Neural progenitor cell (in vitro differentiated cells): ENCODE measurements at regions not wholly inside any gene's neighbourhood (a gene's known extent, or its start where the extent isn't known, plus 50 kb on each side); places are given as distances from the start of the nearest gene placed in this dataset.

Experiments
- CTCF ChIP-seq: fragments of 200-600 bp; sonication (generic); IDR thresholded peaks from 2 replicates; pipeline ENCODE4 v1.5.1; 2017; ENCODE audit warnings: antibody characterized with exemption, mild to moderate bottlenecking
- EZH2 ChIP-seq: fragments of 200-600 bp; sonication (generic); IDR thresholded peaks from 2 replicates; pipeline ENCODE4 v1.6.1; 2017; ENCODE audit warnings: antibody characterized with exemption, mild to moderate bottlenecking, moderate library complexity
- EZH2phosphoT487 ChIP-seq: fragments of 200-600 bp; sonication (generic); IDR thresholded peaks from 2 replicates; pipeline ENCODE4 v1.6.1; 2017; ENCODE audit warnings: antibody characterized with exemption

DNA sequence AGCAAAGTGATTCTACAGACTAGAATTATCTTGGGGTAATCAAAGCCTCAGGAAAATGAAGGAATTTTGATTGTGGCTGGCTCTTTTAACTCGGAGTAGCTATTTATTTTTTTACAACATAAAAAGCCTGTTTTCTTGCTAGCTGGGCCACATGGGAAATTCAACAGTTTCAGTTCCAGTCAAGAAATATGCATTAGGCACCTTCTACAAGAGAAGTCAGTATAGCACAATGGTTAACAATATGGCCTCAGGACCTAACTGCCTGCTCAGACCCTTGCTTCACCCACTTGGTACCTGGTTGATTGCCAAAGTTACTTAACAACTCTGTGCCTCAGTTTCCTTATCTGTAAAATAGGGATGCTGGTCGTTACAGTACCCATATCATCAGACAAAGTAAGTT, 586.2 kb downstream of the ZNF608 start:
- TF ChIP-seq CTCF (no peak), EZH2 (no peak), EZH2phosphoT487 (no peak)
